HG03432 (cell line): ENCODE measurements at regions not wholly inside any gene's neighbourhood (a gene's known extent, or its start where the extent isn't known, plus 50 kb on each side); places are given as distances from the start of the nearest gene placed in this dataset.
"Not testable (repeated sequence)": the region's sequence is repeated elsewhere in the genome, so short reads cannot be mapped to it uniquely, and the experiment has no call there.

Experiments used
- ATAC-seq: cut with Tn5 transposase; IDR thresholded peaks from one replicate; pipeline ENCODE4 v1.9.1; 2021; ENCODE audit warnings: mild to moderate bottlenecking, moderate library complexity; ENCODE audit not compliant: unreplicated experiment

- no peak for ATAC-seq
Observed at GRCh38 chr4:133385161-133385954, 236.3 kb downstream of the PCDH10 start.

GRCh38 chr4:133379681-133380438, 230.8 kb downstream of the PCDH10 start:
- no peak for ATAC-seq

- ATAC-seq, result no peak
Observed at GRCh38 chr4:133377286-133377685, 228.2 kb downstream of the PCDH10 start.

GRCh38 chr4:133372699-133373098, 223.6 kb downstream of the PCDH10 start:
- ATAC-seq, result no peak

- ATAC-seq, result no peak
Observed at GRCh38 chr4:133355633-133356032, 206.5 kb downstream of the PCDH10 start.

- ATAC-seq, result no peak
Observed at GRCh38 chr4:133347409-133347808, 198.3 kb downstream of the PCDH10 start.

GRCh38 chr4:133324491-133324890, 175.4 kb downstream of the PCDH10 start:
- ATAC-seq, result no peak

- ATAC-seq, result no peak
Observed at GRCh38 chr4:133323670-133324069, 174.6 kb downstream of the PCDH10 start.

GRCh38 chr4:133320576-133321170, 171.6 kb downstream of the PCDH10 start:
- ATAC-seq, result peak; percentile 91

- ATAC-seq, result no peak
Observed at GRCh38 chr4:133316909-133317308, 167.8 kb downstream of the PCDH10 start.

GRCh38 chr4:133314991-133315390, 165.9 kb downstream of the PCDH10 start:
- ATAC-seq, result no peak

GRCh38 chr4:133287396-133287795, 138.3 kb downstream of the PCDH10 start:
- no peak for ATAC-seq

GRCh38 chr4:133278591-133278990, 129.5 kb downstream of the PCDH10 start:
- ATAC-seq, result no peak

GRCh38 chr4:133277940-133278339, 128.8 kb downstream of the PCDH10 start:
- not testable (repeated sequence) for ATAC-seq

- ATAC-seq, result no peak
Observed at GRCh38 chr4:133275246-133275645, 126.2 kb downstream of the PCDH10 start.

- ATAC-seq, result no peak
Observed at GRCh38 chr4:133273401-133273800, 124.3 kb downstream of the PCDH10 start.

- peak; percentile 72 for ATAC-seq
Observed at GRCh38 chr4:133270021-133270570, 121.0 kb downstream of the PCDH10 start.

GRCh38 chr4:133268205-133268604, 119.1 kb downstream of the PCDH10 start:
- no peak for ATAC-seq

GRCh38 chr4:133267506-133267905, 118.4 kb downstream of the PCDH10 start:
- not testable (repeated sequence) for ATAC-seq

- ATAC-seq, result not testable (repeated sequence)
Observed at GRCh38 chr4:133266966-133267365, 117.9 kb downstream of the PCDH10 start.

GRCh38 chr4:133264251-133264650, 115.2 kb downstream of the PCDH10 start:
- not testable (repeated sequence) for ATAC-seq
